ENCODE measurements at regions not wholly inside any gene's neighbourhood (a gene's known extent, or its start where the extent isn't known, plus 50 kb on each side); places are given as distances from the start of the nearest gene placed in this dataset.

- ATAC-seq: no peak
Observed at GRCh38 chr1:185574139-185574875, 159.9 kb upstream of the HMCN1 start.

- ATAC-seq: no peak
Observed at GRCh38 chr1:185573677-185574076, 160.5 kb upstream of the HMCN1 start.

- ATAC-seq: no peak
Observed at GRCh38 chr1:185573162-185573561, 161.0 kb upstream of the HMCN1 start.

- no peak for ATAC-seq
Observed at GRCh38 chr1:185570962-185571361, 163.2 kb upstream of the HMCN1 start.

- ATAC-seq: peak; percentile 54 to 63
Observed at GRCh38 chr1:185568155-185569123, 165.8 kb upstream of the HMCN1 start.

- ATAC-seq: no peak
Observed at GRCh38 chr1:185567440-185567839, 166.8 kb upstream of the HMCN1 start.

GRCh38 chr1:185566995-185567394 is 167.2 kb upstream of the HMCN1 start:
- peak; percentile 83 to 87 for ATAC-seq

- ATAC-seq: no peak
Observed at GRCh38 chr1:185565302-185565701, 168.9 kb upstream of the HMCN1 start.

- ATAC-seq: no peak
Observed at GRCh38 chr1:185564816-185565215, 169.4 kb upstream of the HMCN1 start.

- ATAC-seq: no peak
Observed at GRCh38 chr1:185562461-185563359, 171.5 kb upstream of the HMCN1 start.

GRCh38 chr1:185561629-185562028 is 172.6 kb upstream of the HMCN1 start:
- peak in 1 of 2 donors; percentile 19 for ATAC-seq

- ATAC-seq: no peak
Observed at GRCh38 chr1:185560760-185561159, 173.4 kb upstream of the HMCN1 start.

GRCh38 chr1:185559684-185560331 is 174.4 kb upstream of the HMCN1 start:
- ATAC-seq: peak; percentile 89 to 92

- no peak for ATAC-seq
Observed at GRCh38 chr1:185559151-185559550, 175.0 kb upstream of the HMCN1 start.

- ATAC-seq: no peak
Observed at GRCh38 chr1:185556561-185556960, 177.6 kb upstream of the HMCN1 start.

GRCh38 chr1:185555743-185556142 is 178.4 kb upstream of the HMCN1 start:
- ATAC-seq: no peak

- ATAC-seq: no peak
Observed at GRCh38 chr1:185551008-185551407, 183.2 kb upstream of the HMCN1 start.

GRCh38 chr1:185549906-185550305 is 184.3 kb upstream of the HMCN1 start:
- no peak for ATAC-seq

- ATAC-seq: no peak
Observed at GRCh38 chr1:185546029-185546428, 188.2 kb upstream of the HMCN1 start.

GRCh38 chr1:185541871-185542301 is 192.3 kb upstream of the HMCN1 start:
- no peak for ATAC-seq

GRCh38 chr1:185540295-185540694 is 193.9 kb upstream of the HMCN1 start:
- no peak for ATAC-seq
